NCI-H69 (cell line): ENCODE measurements at regions not wholly inside any gene's neighbourhood (a gene's known extent, or its start where the extent isn't known, plus 50 kb on each side); places are given as distances from the start of the nearest gene placed in this dataset.

Source experiments
- DNase-seq: peaks from one replicate; lab custom pipeline; 2025; lab: John Stamatoyannopoulos, UW

DNA sequence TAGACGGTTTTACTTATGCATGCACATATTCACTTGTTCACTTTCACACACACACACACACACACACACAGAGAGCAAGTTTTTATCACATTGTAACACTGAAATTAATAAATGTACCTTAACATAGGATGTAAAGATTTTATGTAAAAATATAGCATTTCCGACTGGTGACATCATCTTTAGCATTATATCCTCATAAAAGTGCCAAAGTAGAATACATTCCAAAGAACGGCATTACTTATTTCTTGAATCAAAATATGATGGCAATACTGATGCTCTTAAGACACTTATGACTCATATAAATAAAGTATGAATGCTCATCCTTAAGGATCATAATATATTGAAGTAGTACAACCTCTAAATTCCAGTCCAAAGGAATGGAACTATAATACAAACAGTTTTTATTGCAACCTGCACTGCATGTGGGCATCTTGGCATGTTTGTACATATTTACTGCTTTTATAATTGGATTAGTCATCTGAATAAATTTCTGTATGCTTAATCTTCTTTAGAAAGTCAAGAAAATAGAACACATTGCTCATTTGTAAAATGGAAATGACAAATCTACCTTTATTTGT lies 290.0 kb upstream of the SEMA3A start:
- DNase-seq = no peak

DNA sequence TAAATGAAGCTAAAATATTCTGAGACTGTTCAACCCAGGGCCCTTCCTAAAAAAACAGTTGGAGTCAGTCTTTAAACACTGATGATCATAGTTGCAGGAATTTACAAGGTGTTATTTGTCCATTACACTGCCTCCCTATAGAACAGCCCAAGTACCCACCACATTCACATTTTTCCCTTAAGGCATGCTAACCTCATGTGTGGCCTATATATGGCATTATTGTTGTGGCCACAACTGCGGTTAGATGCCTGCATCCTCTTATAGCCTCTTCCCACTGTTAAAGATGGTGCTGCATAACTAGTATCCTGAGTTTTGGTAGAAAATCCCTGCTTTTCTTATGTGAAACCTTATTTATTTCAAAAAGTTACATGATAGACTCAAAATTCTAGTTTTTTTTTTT lies 287.9 kb upstream of the SEMA3A start:
- DNase-seq = no peak

DNA sequence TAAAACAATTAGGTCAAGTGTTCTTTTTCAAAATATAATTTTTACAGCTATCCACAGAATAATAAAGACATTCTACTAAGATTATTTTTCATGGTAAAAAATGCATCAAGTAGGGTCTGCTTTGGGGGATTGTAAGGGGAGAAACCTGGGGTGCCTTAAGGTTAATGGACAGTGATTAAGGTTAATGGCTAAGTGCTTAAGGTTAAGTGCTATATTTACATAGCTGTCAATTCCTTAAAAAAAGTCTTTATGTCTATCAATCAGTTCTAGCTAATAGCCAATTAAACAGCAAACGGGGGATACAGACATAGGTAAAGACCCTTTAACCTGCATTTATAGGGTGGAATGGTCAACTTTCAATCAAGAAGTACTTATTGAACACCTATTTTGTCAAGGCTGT lies 284.5 kb upstream of the SEMA3A start:
- peak; percentile 25 for DNase-seq

DNA sequence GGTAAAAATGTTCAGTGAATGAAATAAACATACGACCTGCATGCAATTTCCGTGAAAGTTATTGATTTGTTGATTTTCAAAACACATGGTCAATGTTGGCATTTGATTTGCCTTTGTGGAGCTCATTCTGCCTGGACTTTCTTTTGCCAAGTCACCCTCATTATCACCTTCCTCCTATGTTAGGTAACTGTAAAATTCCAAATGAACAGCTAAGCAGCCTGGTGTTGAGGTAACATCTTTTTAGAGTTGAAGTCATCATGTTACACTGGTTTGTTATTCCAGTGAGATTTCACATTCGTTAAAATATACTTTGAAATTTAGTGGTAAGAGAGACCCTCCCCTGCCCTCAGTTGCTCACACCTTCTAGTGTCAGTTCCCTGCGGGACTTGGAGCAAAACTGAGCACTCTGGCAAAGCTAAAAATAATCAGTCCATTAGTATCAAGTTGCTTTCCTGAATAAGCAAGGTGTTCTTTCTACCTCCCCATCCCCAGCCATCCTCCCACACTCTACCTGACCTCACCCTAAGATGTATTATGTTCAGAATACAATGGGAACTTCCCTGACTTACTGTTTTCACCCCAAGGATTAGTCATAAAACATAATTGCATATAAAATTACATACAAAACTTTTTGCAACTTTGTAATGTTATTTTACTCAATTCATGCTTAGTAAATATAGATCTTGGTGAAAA lies 283.3 kb upstream of the SEMA3A start:
- DNase-seq = peak; percentile 73

DNA sequence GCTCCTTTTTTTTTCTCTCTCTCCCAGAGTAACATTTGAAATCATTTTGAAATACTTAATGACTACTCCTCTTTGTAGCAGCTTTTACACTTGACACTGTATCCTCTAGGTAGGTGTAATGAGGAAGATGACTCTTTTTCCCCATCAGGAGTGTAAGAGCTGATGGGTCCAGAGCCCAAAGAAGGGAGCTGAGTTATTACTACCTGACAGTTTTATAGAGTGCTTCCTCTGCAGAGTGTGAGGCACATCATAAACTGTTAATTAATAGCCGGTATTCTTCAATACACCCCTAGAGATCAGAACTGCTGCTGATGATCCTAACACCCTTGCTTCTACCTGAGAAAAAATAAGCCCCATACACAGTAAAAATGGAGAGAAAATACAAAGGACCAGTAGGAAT lies 279.8 kb upstream of the SEMA3A start:
- DNase-seq = peak; percentile 68

DNA sequence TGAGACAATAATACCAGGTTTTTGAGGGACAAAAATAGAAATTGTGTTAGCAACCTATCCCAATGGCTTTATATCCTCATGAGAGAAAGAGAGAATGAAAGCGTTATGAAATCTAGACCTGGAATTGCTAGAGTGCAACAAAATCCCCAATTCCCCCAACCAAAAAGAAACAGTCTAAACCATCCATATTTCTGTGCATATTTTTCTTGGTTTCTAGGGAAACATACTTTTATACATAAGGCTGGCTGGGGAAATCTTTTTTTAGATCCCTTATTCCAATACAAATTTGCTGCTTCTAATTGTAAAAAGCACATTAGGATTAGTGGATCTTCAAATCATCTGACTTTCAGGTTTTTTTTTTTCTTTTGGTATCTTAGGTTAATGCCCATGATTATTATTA lies 277.0 kb upstream of the SEMA3A start:
- DNase-seq = no peak

DNA sequence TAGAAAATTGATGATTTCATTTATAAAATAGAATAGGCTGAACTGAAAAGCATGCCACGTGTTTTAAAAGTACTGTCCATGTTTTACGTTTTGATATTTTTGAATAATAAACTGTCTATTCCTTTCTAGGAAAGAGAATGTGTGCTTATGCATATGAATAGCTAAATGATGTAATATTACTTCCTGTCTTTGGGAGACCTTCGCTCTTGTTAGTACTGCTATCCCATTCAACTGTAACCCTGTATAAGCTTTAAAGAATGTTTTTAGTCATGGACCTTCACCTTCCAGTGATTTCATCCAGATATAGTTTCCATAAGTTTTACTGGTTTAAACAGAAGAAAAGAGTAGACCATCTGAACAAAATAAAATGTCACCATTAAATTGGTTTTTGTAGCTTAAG lies 274.4 kb upstream of the SEMA3A start:
- no peak for DNase-seq

DNA sequence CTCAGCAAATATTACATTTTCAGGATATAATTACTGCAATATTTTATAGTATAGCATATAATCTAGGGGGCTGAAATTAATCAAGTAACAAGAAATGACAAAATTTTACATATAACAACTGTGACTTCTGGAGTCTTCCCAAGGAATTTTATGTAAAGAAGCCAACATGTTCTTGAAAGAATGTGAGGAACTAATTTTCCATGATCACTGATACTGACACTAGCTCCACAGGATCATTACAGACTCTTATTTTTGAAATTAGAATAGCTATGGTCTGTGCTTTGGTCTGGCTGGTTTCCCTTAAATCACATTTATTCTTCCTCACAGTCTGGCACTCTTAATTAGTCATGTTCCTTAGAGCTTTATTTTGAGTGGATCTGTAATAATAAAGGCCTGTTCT lies 267.7 kb upstream of the SEMA3A start:
- no peak for DNase-seq

DNA sequence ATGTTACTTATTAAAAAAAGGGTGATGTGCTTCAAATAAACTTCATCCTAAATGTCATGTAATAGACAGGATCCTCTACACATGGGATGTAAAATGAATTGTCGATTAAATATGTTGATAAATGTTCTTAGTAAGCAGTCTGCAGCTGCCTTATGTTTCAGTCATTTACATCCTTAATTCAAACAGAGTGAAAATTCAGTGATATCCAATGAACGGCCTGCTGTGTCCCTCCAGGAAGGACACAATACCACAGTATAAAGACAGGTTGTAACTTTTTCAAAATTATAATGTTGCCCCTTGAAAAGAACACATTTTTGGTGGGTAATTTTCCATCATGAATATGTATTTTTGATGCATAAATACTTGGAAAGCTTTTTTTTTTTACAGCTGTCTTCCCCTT lies 266.5 kb upstream of the SEMA3A start:
- DNase-seq = peak; percentile 11

DNA sequence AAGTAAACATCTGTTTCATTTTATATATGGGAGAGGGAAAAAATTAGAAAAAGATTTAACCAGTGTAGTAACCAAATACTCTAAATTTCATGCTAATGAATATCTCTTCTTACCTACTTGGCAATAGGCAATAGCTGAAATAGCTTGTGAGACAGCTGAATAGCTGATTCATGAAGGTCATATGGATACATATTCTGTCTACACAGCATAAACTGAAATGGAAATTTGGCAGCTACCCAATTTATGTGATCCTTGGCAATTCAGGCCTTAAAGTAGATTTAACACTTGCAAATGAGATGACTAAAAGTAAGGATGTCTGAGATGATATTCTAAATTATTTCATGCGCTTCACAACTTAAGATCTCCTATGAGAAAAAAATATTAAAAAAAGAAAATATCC lies 261.2 kb upstream of the SEMA3A start:
- DNase-seq = peak; percentile 83

DNA sequence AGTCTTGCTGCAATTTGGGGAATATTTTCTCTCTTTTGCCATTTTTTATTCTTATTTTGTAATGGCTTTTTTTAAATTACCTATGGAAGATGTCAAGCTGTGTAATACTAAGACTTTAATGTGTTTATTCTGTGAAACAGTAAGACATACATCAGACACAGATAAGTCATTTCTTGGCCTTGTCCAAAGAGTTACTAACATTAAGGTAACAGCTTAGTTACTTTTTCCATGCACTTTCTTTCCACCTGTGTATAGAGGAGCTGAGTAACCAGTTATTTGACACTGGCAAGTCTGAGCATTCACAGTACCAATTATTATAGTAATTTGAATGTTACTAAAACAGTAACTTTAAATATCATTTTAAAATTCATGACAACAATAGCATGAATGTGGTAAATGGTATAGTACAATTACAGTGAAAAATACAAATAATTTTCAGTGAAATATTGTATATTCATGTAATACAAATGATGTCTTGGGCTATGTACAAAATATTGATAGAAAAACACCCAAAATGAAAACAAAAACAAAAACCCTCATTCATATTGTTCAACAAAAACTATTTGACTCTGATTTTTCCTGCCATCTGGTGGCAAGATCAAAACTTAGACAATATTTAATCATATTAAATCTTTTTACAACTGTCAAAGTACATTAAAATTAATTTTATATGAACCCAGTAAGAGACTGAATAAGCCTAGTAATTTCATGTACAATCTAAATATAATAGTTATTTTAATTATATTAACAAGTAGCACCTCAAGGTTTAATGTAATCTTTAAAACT lies 259.8 kb upstream of the SEMA3A start:
- DNase-seq = peak; percentile 12

DNA sequence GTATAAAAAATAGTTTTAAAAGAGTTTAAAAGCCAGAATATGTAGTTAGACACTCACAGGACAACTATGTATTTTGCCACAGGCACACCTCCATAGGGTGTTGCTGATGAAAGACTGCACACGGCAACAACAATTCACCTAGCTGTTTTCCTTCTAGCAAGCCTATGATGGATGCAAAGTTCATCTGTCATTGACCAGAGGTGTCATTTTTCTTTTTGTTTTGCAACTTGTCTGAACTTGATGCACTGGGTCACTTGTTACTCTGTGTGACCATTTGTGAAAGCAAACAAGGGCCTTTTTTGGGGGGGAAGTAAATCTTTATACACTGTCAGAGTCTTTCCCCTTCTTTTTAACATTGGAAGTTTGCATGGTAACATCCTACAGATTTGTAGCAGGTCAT lies 258.0 kb upstream of the SEMA3A start:
- peak; percentile 10 for DNase-seq

DNA sequence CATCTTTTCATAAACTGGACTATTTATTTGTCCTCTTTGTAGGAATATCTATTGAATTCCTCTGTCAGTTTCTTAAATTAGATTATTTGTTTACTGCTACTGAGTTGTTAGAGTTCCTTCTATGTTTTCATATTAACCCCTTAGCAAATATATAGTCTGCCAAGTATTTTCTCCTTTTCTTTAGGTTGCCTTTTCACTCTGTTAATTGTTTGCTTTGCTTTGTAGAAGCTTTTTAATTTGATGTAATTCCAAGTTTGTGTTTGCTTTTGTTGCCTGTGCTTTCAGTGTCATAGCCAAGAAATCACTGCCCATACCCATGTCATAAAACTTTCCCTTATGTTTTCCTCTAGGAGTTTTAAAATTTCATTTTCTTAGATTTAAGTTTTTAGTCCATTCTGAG lies 256.2 kb upstream of the SEMA3A start:
- DNase-seq = peak; percentile 54

DNA sequence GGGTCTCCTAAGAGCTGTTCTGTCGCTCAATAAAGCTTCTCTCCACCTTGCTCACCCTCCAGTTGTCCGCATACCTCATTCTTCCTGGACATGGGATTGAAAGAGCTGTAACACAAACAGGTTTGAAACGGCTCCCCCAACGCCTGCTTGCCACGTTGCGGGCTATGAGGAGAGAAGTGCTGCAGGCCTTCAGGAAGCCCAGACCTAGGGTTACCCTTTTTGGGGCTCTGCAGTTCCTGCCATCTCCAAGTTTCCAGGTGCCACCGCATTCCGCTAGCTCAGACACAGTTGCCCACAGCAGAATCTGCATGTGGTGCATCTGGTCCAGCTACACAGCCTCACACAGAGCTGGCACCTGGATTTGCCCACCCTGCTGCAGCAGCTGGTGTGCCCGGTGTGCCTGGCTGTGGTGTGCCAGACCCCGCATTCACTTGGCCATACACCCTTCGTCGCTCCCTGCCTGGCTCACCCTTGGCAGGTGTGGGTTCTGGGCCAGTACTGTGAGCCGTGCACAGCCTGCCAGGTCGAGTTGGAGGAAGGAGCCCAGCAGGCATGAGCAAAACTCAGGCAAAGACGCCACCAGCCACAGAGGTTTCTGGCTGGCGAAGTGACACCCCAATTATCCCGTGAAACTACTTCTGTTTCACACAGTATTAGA lies 253.2 kb upstream of the SEMA3A start:
- no peak for DNase-seq

DNA sequence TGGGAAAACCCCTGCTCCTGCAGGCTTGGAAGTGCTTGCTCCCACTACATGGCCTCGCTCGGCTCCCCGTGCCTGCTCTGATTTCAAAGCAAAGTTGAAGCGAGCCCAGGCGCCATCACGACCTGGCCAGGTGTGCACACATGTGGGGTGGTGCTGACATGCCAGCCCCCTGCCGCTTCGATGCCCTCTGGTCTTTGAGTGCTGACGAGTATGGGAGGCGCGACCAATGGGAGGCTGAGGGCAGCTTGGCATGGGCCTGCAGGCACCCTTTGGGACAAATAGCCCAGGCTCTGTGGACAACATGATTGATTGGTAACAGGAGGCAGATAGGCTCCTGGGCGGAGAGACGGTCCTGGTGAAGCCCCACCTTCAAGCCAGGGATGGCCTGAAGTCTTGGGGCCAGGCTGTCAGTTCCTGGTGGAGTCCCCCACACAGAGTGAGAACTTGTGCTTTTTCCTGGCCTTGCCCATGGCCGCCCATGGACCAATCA lies 252.4 kb upstream of the SEMA3A start:
- DNase-seq = no peak

DNA sequence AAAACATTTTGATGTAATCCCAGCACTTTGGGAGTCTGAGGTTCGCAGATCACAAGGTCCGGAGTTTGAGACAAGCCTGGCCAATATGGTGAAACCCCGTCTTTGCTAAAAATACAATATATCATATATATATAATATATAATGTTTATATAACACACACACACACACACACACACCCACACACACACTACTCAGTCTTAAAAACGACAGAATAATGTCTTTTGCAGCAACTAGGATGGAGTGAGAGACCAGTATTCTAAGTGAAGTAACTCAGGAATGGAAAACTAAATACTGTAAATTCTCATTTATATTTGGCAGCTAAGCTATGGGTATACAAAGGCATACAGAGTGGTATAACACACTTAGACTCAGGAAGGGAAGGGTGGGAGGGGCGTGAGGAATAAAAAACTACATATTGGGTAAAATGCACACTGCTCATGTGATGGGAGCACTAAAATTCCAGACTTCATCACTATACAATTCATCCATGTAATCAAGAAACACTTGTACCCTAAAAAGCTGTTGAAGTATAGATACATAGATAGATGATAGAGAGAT lies 231.2 kb upstream of the SEMA3A start:
- DNase-seq = no peak

DNA sequence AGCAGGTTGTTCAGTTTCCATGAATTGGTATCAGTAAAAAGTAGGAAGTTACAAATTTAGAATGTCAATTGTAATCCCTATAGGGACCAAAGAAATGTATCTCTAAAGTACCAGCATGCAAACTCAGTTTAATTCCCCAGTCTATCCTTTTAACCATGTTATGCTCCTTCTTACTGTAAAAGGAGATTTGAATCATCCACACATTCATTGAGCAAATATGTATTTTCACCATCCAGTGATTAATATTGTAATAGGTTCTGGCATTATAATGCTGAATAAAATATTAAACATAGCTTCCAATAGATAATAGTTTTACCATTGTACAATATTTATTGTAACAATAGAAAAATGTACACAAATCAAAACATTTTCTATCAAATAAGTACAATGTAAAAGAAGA lies 228.2 kb upstream of the SEMA3A start:
- DNase-seq = no peak

DNA sequence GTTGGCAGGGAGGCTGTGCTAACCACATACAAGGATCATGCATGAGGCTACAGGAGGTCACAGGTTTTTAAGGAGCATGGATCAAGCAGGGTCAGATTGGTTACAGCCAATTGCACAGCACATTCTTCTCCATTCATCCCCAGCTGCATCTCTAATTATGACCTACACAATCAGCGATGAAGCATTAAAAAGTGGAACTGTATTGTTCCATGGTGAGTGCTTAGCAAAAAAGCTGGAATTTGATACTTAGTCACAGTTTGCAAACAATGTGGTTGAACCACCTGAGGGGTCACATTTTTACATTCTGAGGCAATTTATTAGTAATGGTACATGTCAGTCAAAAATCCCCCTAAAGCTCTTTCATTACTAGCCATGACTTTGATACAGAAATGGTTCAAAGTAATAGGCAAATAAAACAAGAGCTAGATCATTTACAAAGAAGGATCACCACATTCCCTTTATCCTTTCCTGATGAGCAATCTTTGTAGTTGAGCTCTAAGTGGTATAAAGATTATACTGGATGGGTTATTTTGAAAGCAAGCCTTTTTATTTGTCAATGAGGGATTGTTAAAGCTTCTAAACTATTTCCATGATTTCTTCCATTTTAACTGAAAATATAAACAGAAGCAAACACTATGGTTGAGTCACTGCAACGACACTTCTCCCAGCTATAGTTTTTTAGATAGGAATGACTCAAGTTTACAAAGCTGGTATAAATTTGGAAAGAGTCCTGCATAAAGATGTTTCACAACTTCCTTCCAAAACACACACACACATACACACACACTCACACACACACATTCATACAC lies 217.8 kb upstream of the SEMA3A start:
- DNase-seq = peak; percentile 96

DNA sequence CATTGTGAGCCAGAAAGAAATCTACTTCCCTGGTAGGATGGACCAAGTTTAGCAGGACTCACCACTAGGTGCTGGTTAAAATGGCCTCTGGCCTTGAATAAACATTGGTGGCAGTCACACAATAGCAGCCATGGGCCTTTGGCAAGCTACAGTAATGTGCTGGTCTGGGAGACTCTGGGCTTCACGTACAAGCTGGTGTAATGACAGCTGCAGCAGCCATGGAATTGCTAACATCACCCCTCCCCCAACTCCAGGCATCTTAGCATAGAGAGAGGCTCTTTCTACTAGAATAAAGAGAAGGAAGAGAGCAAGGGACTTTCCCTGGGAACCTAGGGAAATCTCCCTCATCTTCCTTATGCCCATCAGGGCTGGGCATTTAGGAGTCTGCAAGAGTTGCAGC lies 205.1 kb upstream of the SEMA3A start:
- DNase-seq = peak; percentile 48

DNA sequence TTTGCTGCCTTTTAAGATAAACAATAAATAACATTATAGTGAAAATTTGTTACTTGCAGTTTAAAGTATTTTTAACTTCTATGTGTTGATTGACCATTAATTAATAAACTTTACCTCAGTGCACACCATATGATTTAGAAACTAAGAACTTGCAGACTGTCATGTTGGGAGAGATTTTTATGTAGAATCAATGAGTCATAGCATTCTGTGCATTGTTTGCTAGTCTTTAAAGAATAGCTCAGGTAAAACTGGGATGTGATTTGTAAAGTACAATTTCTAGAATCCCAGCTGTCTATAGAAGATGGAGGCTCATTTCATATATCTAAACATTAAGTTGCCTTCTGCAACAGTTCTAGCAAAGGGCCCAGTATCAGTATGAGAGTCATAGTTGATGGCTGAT lies 199.6 kb upstream of the SEMA3A start:
- no peak for DNase-seq

DNA sequence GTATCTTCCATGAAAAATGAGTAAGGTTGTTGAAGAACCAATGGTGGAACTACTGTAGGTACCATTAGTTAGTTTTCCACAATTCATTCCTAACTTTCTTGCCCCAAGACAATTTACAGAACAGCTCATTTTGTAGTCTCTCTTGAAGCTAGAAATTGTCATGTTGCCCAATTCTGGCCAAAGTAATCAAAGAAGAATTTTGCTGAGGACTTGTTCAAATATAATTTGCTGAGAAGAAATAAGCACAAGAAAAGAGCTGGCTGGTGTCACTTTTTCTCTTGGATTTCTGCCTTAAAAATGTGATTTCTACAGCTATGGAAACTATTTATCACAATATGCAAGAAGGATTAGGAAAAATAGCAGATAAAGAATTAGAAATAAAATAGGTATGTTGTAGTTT lies 199.2 kb upstream of the SEMA3A start:
- DNase-seq = no peak

DNA sequence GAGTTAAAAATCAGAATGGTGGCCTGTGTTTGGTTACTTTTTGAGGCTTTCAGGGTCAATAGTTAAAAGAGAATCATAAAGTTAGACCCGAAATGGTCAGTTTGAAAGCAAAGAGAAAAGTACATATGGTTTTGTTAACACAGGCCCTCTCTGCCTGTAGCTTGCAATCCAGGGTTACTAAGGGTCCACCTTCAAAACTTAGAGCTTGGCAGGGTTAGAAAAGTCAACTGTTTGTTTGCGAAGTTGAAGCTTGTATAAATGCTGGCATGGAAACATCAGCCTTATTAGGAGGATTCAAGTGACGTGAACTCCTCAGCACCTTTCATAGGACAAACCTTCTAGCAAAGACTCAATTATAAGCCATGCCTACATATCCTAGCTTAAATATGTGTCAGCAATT lies 196.3 kb upstream of the SEMA3A start:
- no peak for DNase-seq
